HAP-1 (cell line): ENCODE measurements at regions not wholly inside any gene's neighbourhood (a gene's known extent, or its start where the extent isn't known, plus 50 kb on each side); places are given as distances from the start of the nearest gene placed in this dataset.

ENCODE experiments used
- DNase-seq, 2 experiments: peaks; one replicate each; pipeline ENCODE4 v3.0.0-alpha.2; 2016 to 2020; ENCODE audit warnings: low spot score in 2 of 2
- H3K27me3 ChIP-seq: fragments of 250-450 bp; sonication (Bioruptor Pico); 2 replicates; pipeline ENCODE4 v1.5.1; 2020; ENCODE audit warnings: low read depth, mild to moderate bottlenecking, moderate library complexity
- H3K36me3 ChIP-seq: fragments of 250-450 bp; sonication (Bioruptor Pico); replicated peaks from 2 replicates; pipeline ENCODE4 v1.5.1; 2020; ENCODE audit warnings: mild to moderate bottlenecking
- H3K4me1 ChIP-seq: fragments of 250-450 bp; sonication (Bioruptor Pico); 2 replicates; pipeline ENCODE4 v1.5.1; 2020; ENCODE audit warnings: mild to moderate bottlenecking
- H3K4me3 ChIP-seq: fragments of 250-450 bp; sonication (Bioruptor Pico); 2 replicates; pipeline ENCODE4 v1.5.1; 2020; ENCODE audit warnings: mild to moderate bottlenecking, moderate library complexity
- H3K9me3 ChIP-seq: fragments of 250-450 bp; sonication (Bioruptor Pico); 2 replicates; pipeline ENCODE4 v1.5.1; 2020; ENCODE audit warnings: mild to moderate bottlenecking, moderate library complexity
- in situ Hi-C: fragments of 300-500 bp; cut with MboI; formaldehyde crosslinking; loops from 3 replicates; pipeline ENCODE4 v1.14.3; 2020; ENCODE audit warnings: low sequenced_read_pairs, inconsistent platforms, mixed read lengths

DNA sequence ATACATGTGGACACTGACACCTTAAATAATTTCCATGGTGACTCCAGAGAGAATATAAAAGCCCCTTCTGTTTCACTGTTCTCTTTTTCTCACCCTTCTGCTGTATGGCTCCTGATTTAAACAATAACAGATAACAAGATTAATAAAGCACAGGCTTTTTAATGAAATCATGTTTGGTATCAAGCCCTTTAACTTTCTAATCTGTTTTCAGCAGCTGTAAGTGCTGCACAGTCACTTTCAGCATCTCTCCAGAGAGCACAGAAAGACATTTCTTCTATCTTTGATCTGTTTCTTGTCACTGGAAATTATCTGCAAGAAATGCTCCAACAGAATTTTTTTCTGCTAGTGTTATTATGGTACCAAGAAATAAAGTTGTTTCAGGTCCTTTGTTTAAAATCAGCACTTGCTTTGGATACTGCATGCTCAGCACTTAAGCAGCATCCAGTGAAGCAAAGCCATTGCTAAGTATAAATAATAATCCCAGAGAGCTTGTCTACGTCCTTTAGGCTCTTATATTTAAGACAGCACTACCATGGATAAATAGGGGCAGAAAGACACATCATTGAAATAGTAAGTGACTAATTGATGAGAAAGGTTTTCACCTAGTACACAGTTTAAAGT is 134.2 kb upstream of the CARD18 start:
- no peaks in the 10 kb centered on the region for H3K9me3 ChIP-seq
- H3K4me3 ChIP-seq: no peak overlapping the region
- in situ Hi-C loops: no loop called here
- H3K36me3 ChIP-seq: no peaks in the 10 kb centered on the region
- H3K4me1 ChIP-seq: no peaks in the 10 kb centered on the region
- no peak for DNase-seq
- no peaks in the 10 kb centered on the region for H3K27me3 ChIP-seq

DNA sequence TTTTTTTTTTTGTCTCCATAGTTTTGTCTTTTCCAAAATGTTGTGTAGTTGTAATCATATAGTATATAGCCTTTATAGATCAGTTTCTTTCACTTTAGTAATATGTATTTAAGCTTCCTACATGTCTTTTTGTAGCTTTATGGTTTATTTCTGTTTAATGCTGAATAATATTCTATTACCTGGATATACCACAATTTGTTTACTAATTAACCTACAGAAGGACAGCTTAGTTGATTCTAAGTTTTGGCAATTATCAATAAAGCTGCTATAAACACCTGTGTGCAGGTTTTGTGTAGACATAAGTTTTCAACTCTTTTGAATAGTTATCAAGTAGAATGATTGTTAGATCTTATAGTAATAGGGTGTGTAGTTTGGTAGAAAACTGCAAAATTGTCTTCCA is 130.3 kb upstream of the CARD18 start:
- Histone ChIP-seq H3K36me3 (no peaks in the 10 kb centered on the region), H3K4me3 (no peak overlapping the region), H3K9me3 (no peaks in the 10 kb centered on the region), H3K4me1 (no peaks in the 10 kb centered on the region), H3K27me3 (no peaks in the 10 kb centered on the region)
- no peak for DNase-seq
- in situ Hi-C loops: no loop called here

DNA sequence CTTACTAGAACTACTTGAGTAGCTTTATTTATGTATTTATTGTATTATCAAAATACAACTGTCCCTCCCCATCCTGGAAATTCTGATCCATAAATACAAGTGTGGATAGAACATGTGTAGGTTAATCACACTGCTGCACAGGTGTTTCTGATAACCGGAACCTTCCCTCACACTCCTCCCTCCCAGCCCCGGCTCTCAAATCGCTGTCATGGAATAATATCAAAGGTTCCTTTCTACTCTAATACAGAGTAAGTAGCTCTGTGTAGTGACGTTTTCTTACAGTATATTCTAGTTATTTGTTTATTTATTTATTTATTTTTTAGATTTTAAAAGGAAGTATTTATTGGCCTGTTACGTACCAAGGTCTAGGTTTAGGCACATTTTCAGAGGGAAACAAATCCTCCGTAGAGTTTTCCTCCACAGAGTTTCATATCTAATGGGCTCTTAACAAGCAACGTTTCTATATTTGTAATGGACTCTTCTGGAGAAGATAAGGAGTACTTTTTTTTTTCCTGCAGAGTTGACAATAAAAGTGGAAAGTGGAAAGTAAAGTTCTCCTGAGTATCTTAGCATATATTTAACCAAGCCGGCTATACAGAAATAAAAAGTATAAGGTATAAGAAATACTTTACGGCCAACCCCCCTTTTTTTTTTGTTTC is 129.0 kb upstream of the CARD18 start:
- in situ Hi-C loops: no loop called here
- Histone ChIP-seq H3K9me3 (no peaks in the 10 kb centered on the region), H3K36me3 (no peaks in the 10 kb centered on the region), H3K4me3 (no peak overlapping the region), H3K27me3 (no peaks in the 10 kb centered on the region), H3K4me1 (no peaks in the 10 kb centered on the region)
- no peak for DNase-seq

DNA sequence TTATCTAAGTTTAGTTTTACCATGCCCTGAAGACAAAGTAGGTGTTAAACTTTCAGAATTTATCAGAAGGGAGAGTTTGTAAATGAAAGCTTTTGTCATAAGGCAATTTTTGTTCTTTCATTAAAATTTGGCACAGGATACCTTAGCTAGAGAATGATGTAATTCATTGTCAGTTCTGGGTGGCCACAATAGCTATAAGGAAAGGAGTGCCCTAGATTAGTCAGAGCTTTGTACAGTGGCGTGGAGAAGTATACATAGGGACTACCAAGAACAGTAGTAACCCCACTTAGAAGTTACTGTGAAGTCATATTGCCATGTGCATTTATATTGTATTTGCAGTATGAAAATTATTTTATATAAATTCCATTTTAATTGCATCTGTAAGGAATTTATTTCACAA is 126.3 kb upstream of the CARD18 start:
- no peaks in the 10 kb centered on the region for H3K27me3 ChIP-seq
- in situ Hi-C loops: no loop called here
- no peak overlapping the region for H3K4me3 ChIP-seq
- H3K9me3 ChIP-seq: no peaks in the 10 kb centered on the region
- DNase-seq: no peak
- H3K4me1 ChIP-seq: no peaks in the 10 kb centered on the region
- H3K36me3 ChIP-seq: no peaks in the 10 kb centered on the region

DNA sequence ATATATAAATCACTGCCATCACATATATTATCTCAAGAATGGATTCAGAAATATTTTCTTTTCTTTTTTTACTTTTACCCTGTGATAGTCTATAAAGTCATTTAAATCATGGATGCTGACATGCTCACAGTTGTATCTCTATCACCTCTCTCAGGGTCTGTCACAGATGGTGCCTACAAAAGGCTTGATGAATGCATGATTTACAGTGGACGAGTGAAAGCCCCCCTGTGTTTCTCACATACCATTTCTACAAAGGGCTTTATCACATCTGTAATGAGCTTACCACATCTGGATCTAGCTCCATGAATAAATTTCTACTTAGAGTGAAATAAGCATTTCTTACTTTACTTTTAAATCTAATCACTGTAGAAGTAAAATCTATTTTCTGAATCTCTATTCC is 121.4 kb upstream of the CARD18 start:
- H3K27me3 ChIP-seq: no peaks in the 10 kb centered on the region

DNA sequence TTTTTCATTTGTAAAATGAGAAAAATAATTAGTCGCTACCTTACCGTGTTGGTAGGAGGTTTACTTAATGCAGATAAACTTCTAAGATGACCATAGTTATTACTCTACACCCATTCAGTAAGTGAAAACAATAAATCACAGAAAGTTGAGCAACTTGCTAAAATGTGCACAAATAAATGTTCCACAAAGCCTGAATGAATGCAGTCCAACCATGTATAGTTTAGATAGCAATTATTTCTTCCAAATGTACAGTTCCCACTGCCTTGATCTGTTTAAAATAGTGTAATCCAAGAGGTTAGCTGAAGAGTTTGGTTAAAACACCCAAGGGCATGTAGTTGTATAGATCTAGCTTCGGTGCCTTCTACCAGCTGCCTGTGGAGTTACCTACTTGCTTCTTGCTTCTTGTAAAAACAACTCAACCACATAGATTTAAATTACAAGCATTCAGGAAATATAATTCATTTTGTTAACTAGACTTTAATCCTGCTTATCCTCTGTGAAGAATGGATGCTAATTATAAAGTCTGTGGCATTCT is 106.3 kb upstream of the CARD18 start:
- Histone ChIP-seq H3K9me3 (no peaks in the 10 kb centered on the region), H3K4me1 (no peaks in the 10 kb centered on the region), H3K36me3 (no peaks in the 10 kb centered on the region), H3K4me3 (no peak overlapping the region), H3K27me3 (no peaks in the 10 kb centered on the region)
- no peak for DNase-seq
- in situ Hi-C loops: no loop called here

More for the DNA sequence above, 121.4 kb upstream of the CARD18 start:
- H3K36me3 ChIP-seq: no peaks in the 10 kb centered on the region
- no peaks in the 10 kb centered on the region for H3K4me1 ChIP-seq
- no peaks in the 10 kb centered on the region for H3K9me3 ChIP-seq
- in situ Hi-C loops: no loop called here
- no peak for DNase-seq
- H3K4me3 ChIP-seq: no peak overlapping the region

DNA sequence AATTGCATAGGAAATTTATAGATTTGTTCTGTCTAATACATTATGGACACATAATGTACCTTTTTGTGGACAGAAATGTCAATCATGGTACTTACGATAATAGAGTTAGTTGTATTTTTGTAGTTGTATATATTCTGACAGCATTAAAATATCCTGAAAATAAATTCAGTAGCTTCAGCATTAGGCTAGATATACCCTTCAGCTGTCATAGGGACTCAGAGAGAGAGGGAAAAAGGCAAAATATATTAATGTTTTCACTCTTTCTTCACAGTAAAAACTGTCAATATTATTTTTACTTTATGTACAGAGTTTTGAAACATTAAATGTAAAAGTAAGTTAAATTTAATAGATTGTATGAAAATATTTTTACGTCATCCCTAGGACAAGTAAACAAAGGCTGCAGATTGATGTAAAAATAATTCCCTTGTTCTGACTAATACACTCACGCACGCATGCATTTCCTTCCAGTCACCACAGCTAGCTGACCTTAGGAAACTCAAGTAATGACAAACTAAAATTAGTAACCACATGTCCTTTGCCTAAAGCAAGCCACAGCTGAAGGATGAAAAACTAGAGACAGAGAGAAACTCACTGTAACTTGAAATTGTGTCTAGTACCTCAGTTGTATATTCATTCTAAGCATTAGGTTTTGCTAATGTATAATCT is 104.7 kb upstream of the CARD18 start:
- in situ Hi-C loops: no loop called here
- H3K9me3 ChIP-seq: no peaks in the 10 kb centered on the region
- H3K4me1 ChIP-seq: no peaks in the 10 kb centered on the region
- no peaks in the 10 kb centered on the region for H3K27me3 ChIP-seq
- H3K4me3 ChIP-seq: no peak overlapping the region
- DNase-seq: no peak
- H3K36me3 ChIP-seq: no peaks in the 10 kb centered on the region

DNA sequence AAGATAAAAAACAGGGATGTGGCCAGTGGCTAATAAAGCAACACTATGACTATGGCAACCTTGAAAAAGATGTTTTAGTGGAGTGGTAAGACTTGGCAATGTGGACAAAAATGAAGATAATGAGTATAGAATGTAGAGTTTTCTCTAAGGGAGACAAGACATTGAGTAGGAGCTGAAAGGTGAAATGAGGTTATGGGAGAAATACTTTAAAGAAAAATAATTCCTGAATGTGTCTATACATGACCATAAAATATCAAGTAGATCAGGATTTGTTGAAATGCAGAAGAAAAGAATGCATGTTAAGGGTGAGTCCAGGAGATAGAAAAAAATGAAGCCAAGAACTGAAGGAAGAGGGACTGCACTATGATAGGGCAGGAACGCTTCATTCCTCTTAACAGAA is 101.6 kb upstream of the CARD18 start:
- no peaks in the 10 kb centered on the region for H3K4me1 ChIP-seq
- no peaks in the 10 kb centered on the region for H3K36me3 ChIP-seq
- no peak for DNase-seq
- H3K27me3 ChIP-seq: no peaks in the 10 kb centered on the region
- in situ Hi-C loops: no loop called here
- no peak overlapping the region for H3K4me3 ChIP-seq
- H3K9me3 ChIP-seq: no peaks in the 10 kb centered on the region

DNA sequence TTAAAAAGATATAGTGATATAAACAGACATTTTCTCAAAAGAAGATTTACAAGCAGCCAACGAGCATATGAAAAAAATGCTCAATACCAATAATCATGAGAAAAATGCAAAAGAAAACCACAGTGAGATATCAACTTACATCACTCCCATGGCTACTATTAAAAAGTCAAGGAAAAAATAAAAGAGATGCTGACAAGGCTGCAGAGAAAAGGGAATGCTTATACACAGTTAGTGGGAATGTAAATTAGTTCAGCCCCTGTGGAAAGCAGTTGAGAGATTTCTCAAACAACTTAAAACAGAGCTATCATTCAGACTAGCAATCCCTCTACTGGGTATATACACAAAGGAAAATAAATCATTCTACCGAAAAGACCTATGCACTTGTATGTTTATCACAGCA is 97.1 kb upstream of the CARD18 start:
- H3K36me3 ChIP-seq: no peaks in the 10 kb centered on the region
- H3K9me3 ChIP-seq: no peaks in the 10 kb centered on the region
- no peaks in the 10 kb centered on the region for H3K27me3 ChIP-seq
- no peak overlapping the region for H3K4me3 ChIP-seq
- DNase-seq: no peak
- H3K4me1 ChIP-seq: no peaks in the 10 kb centered on the region
- in situ Hi-C loops: no loop called here

DNA sequence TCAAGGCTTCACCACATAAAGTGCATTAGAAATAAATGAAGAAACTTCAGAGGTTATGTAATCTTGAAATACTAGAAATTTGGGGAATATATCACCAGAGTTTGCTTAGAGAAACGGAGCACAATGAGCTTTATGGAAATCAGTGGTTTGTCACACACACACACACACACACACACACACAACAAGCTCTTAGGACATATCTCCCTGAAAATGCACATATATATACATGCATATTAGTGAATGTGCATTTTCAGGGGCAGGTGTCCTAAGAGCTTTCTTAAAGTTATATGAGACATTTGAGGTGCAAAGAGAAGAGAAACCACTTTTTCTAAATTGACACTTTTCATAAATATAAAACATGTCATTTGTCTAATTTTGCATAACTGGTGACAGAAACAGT is 93.7 kb upstream of the CARD18 start:
- H3K36me3 ChIP-seq: no peaks in the 10 kb centered on the region
- DNase-seq: no peak
- H3K27me3 ChIP-seq: no peaks in the 10 kb centered on the region
- no peaks in the 10 kb centered on the region for H3K4me1 ChIP-seq
- H3K9me3 ChIP-seq: no peaks in the 10 kb centered on the region
- in situ Hi-C loops: no loop called here
- H3K4me3 ChIP-seq: no peak overlapping the region

DNA sequence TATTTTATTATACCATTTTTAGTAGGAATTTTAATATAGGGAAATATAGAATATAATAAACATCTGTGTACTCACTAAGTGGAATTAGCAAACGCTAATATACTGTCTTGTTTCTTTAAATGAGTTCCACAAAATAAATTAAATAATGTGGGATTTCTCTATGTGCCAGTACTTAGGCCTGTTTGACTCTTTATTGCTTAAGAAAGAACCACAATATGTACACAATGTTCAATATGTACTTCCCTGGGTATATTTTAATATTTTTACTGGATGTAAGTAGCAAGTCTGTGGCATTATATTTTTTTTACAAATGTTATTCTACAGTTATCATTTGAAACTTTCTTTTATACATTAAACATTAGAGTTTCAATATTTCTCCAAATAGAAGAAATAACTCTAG is 92.5 kb upstream of the CARD18 start:
- Histone ChIP-seq H3K4me1 (no peaks in the 10 kb centered on the region), H3K36me3 (no peaks in the 10 kb centered on the region), H3K9me3 (no peaks in the 10 kb centered on the region), H3K27me3 (no peaks in the 10 kb centered on the region), H3K4me3 (no peak overlapping the region)
- DNase-seq: no peak
- in situ Hi-C loops: no loop called here

DNA sequence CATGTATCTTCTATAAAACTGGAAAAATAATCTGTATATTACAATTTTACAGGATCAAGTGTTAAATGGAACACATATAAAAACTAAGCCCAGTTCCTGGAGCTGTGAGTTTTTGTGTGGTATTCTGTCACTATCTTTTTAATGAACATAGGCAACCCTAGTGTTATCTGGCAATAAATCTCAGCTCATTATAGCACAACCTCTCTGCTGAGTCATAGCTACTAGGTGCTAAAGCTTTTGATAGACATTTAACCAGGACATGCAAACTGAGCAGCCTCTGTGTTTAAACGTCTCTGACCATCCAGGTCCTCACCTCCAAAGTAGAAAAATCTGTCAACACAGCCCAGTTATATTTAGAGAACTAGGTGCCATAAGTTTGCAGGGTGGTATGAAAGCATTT is 91.0 kb upstream of the CARD18 start:
- no peaks in the 10 kb centered on the region for H3K9me3 ChIP-seq
- no peak overlapping the region for H3K4me3 ChIP-seq
- DNase-seq: no peak
- no peaks in the 10 kb centered on the region for H3K27me3 ChIP-seq
- in situ Hi-C loops: no loop called here
- no peaks in the 10 kb centered on the region for H3K36me3 ChIP-seq
- no peaks in the 10 kb centered on the region for H3K4me1 ChIP-seq

DNA sequence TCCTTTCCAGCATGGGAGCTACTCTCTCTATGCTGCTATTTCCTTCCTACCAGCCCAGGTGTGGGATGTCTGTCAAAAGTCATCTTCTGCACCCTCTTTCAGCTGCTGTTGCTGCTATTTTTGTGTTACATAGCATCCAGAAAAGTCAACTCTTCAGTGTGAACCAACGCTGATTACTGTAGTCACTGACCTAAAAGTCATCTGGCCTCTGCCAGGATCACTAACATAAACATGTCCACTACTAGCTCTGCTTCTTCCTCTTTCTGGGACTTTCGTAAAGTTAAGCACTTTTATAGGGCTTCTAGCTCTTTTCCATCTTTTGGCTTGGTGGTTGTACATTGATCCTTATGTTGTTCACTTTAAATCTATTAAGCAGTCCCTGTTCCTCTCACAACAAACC is 90.2 kb upstream of the CARD18 start:
- no peak overlapping the region for H3K4me3 ChIP-seq
- no peak for DNase-seq
- in situ Hi-C loops: no loop called here

DNA sequence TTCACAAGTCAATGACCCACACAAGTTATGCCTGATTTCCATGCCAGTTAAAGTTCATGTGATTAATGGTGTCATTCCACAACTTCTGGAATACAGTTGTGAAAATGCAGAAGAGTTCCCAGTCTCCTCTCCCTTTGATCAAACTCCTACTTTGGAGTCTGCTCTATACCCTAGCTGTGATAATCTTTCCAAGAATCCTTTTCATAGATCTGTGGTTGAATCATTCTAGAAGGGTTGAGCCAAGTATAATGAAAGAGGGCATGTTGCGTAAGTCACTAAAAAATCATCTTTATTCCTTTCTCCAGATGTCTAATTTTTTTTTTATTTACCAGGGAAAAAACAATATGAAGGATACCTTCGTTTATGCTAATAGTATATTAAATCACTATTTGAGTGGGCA is 89.7 kb upstream of the CARD18 start:
- H3K4me3 ChIP-seq: no peak overlapping the region
- H3K36me3 ChIP-seq: no peaks in the 10 kb centered on the region
- in situ Hi-C loops: no loop called here
- no peak for DNase-seq
- no peaks in the 10 kb centered on the region for H3K27me3 ChIP-seq
- no peaks in the 10 kb centered on the region for H3K9me3 ChIP-seq
- H3K4me1 ChIP-seq: no peaks in the 10 kb centered on the region

More for the DNA sequence above, 90.2 kb upstream of the CARD18 start:
- Histone ChIP-seq H3K9me3 (no peaks in the 10 kb centered on the region), H3K36me3 (no peaks in the 10 kb centered on the region), H3K4me1 (no peaks in the 10 kb centered on the region), H3K27me3 (no peaks in the 10 kb centered on the region)
